BLaER1 treated with 17β-estradiol and CSF1 and Interleukin-3, amounts not matched to agents 10 nM and 100 nM (cell line): ENCODE measurements at regions not wholly inside any gene's neighbourhood (a gene's known extent, or its start where the extent isn't known, plus 50 kb on each side); places are given as distances from the start of the nearest gene placed in this dataset.

Experiments
- H3K27ac ChIP-seq, 11 experiments: shearing (Covaris generic); formaldehyde crosslinking; 2 replicates each; pipeline ENCODE4 v1.8.1; 2022
- H3K27me3 ChIP-seq, 11 experiments: shearing (Covaris generic); formaldehyde crosslinking; 2 replicates each; pipeline ENCODE4 v1.8.1; 2022
- H3K36me3 ChIP-seq, 11 experiments: shearing (Covaris generic); formaldehyde crosslinking; 2 replicates each; pipeline ENCODE4 v1.8.1; 2022
- H3K4me1 ChIP-seq, 10 experiments: shearing (Covaris generic); formaldehyde crosslinking; 2 replicates each; pipeline ENCODE4 v1.8.1; 2022
- H3K4me2 ChIP-seq, 11 experiments: shearing (Covaris generic); formaldehyde crosslinking; 2 replicates each; pipeline ENCODE4 v1.8.1; 2022
- H3K4me3 ChIP-seq, 10 experiments: shearing (Covaris generic); formaldehyde crosslinking; 2 replicates each; pipeline ENCODE4 v1.8.1; 2022
- H3K9ac ChIP-seq, 11 experiments: shearing (Covaris generic); formaldehyde crosslinking; 2 replicates each; pipeline ENCODE4 v1.8.1; 2022
- H3K9me3 ChIP-seq, 11 experiments: shearing (Covaris generic); formaldehyde crosslinking; replicated peaks in 1 of 11; 2 replicates each; pipeline ENCODE4 v1.8.1; 2022
- H4K20me1 ChIP-seq, 11 experiments: shearing (Covaris generic); formaldehyde crosslinking; 2 replicates each; pipeline ENCODE4 v1.8.1; 2022
- Cebpa-rat ChIP-seq, 11 experiments: shearing (Covaris generic); IDR thresholded peaks; 2 replicates each; pipeline ENCODE4 v1.8.1; 2022

- H3K27ac ChIP-seq = no peak overlapping the region
- H3K27me3 ChIP-seq = no peaks in the 10 kb centered on the region
- TF ChIP-seq Cebpa-rat (IDR thresholded peaks at IDR 0.05) = no peak
- H4K20me1 ChIP-seq = peaks cover 0 to 9% (median 0%) of the 10 kb centered on the region in 11 experiments; a peak in 2 of 22 replicates
- H3K36me3 ChIP-seq = no peaks in the 10 kb centered on the region
- no peaks in the 10 kb centered on the region for H3K9me3 ChIP-seq
- H3K4me1 ChIP-seq = peaks cover 0 to 5% (median 0%) of the 10 kb centered on the region in 10 experiments; a peak in 1 of 20 replicates
- H3K9ac ChIP-seq = no peak overlapping the region
- H3K4me2 ChIP-seq = no peak overlapping the region
- H3K4me3 ChIP-seq = no peak overlapping the region
Measured at GRCh38 chr6:166718516-166718915, 91.5 kb upstream of the RPS6KA2 start.

GRCh38 chr6:166716910-166717617, 90.0 kb upstream of the RPS6KA2 start:
- Histone ChIP-seq H3K4me1 (peaks cover 0 to 6% (median 0%) of the 10 kb centered on the region in 10 experiments; a peak in 2 of 20 replicates), H4K20me1 (peaks cover 0 to 5% (median 0%) of the 10 kb centered on the region in 11 experiments; a peak in 2 of 22 replicates), H3K9ac (no peak overlapping the region), H3K9me3 (peaks cover 0 to 5% (median 0%) of the 10 kb centered on the region in 11 experiments; a peak in 4 of 22 replicates), H3K27me3 (no peaks in the 10 kb centered on the region), H3K4me2 (no peak overlapping the region), H3K4me3 (no peak overlapping the region), H3K36me3 (no peaks in the 10 kb centered on the region), H3K27ac (no peak overlapping the region)
- no peak for TF ChIP-seq Cebpa-rat (IDR thresholded peaks at IDR 0.05)

GRCh38 chr6:166715992-166716391, 88.9 kb upstream of the RPS6KA2 start:
- H3K4me3 ChIP-seq = no peak overlapping the region
- peaks cover 6 to 16% (median 11%) of the 10 kb centered on the region in 11 experiments; a peak in 21 of 22 replicates for H3K9me3 ChIP-seq
- H4K20me1 ChIP-seq = peaks cover 0 to 5% (median 0%) of the 10 kb centered on the region in 11 experiments; a peak in 2 of 22 replicates
- no peak overlapping the region for H3K27ac ChIP-seq
- H3K27me3 ChIP-seq = no peaks in the 10 kb centered on the region
- H3K36me3 ChIP-seq = no peaks in the 10 kb centered on the region
- no peak overlapping the region for H3K4me2 ChIP-seq
- TF ChIP-seq Cebpa-rat (IDR thresholded peaks at IDR 0.05) = no peak
- H3K9ac ChIP-seq = no peak overlapping the region
- H3K4me1 ChIP-seq = peaks cover 0 to 6% (median 0%) of the 10 kb centered on the region in 10 experiments; a peak in 2 of 20 replicates

- no peak overlapping the region for H3K4me2 ChIP-seq
- no peak for TF ChIP-seq Cebpa-rat (IDR thresholded peaks at IDR 0.05)
- no peaks in the 10 kb centered on the region for H3K36me3 ChIP-seq
- H3K27ac ChIP-seq = no peak overlapping the region
- H4K20me1 ChIP-seq = peaks cover 0 to 5% (median 0%) of the 10 kb centered on the region in 11 experiments; a peak in 2 of 22 replicates
- H3K4me1 ChIP-seq = peaks cover 0 to 6% (median 0%) of the 10 kb centered on the region in 10 experiments; a peak in 2 of 20 replicates
- no peaks in the 10 kb centered on the region for H3K27me3 ChIP-seq
- peaks cover 11 to 20% (median 16%) of the 10 kb centered on the region in 11 experiments; a peak in 21 of 22 replicates for H3K9me3 ChIP-seq
- no peak overlapping the region for H3K4me3 ChIP-seq
- H3K9ac ChIP-seq = no peak overlapping the region
Measured at GRCh38 chr6:166715065-166715464, 88.0 kb upstream of the RPS6KA2 start.

GRCh38 chr6:166714581-166714980, 87.5 kb upstream of the RPS6KA2 start:
- Histone ChIP-seq H3K4me2 (no peak overlapping the region), H3K4me1 (peaks cover 0 to 6% (median 0%) of the 10 kb centered on the region in 10 experiments; a peak in 2 of 20 replicates), H3K9me3 (peaks cover 11 to 20% (median 16%) of the 10 kb centered on the region in 11 experiments; a peak in 21 of 22 replicates), H3K27me3 (no peaks in the 10 kb centered on the region), H3K36me3 (no peaks in the 10 kb centered on the region), H3K9ac (no peak overlapping the region), H4K20me1 (peaks cover 0 to 5% (median 0%) of the 10 kb centered on the region in 11 experiments; a peak in 2 of 22 replicates), H3K4me3 (no peak overlapping the region), H3K27ac (no peak overlapping the region)
- no peak for TF ChIP-seq Cebpa-rat (IDR thresholded peaks at IDR 0.05)

- Histone ChIP-seq H3K36me3 (no peaks in the 10 kb centered on the region), H3K27me3 (no peaks in the 10 kb centered on the region), H3K4me1 (peaks cover 0 to 6% (median 0%) of the 10 kb centered on the region in 10 experiments; a peak in 2 of 20 replicates), H3K4me2 (no peak overlapping the region), H3K9me3 (peaks cover 11 to 20% (median 16%) of the 10 kb centered on the region in 11 experiments; a peak in 21 of 22 replicates), H3K27ac (no peak overlapping the region), H3K9ac (no peak overlapping the region), H4K20me1 (peaks cover 0 to 5% (median 0%) of the 10 kb centered on the region in 11 experiments; a peak in 2 of 22 replicates), H3K4me3 (no peak overlapping the region)
- TF ChIP-seq Cebpa-rat (IDR thresholded peaks at IDR 0.05) = no peak
Measured at GRCh38 chr6:166714187-166714510, 87.1 kb upstream of the RPS6KA2 start.

GRCh38 chr6:166713434-166714186, 86.6 kb upstream of the RPS6KA2 start:
- Histone ChIP-seq H3K4me3 (no peak overlapping the region), H3K4me2 (peak overlapping the region in 2 of 11 experiments; percentile 1 to 26; a peak in 2 of 22 replicates), H3K27me3 (no peaks in the 10 kb centered on the region), H3K4me1 (peaks cover 0 to 6% (median 0%) of the 10 kb centered on the region in 10 experiments; a peak in 2 of 20 replicates), H3K9me3 (peaks cover 11 to 20% (median 16%) of the 10 kb centered on the region in 11 experiments; a peak in 21 of 22 replicates), H3K9ac (no peak overlapping the region), H3K36me3 (no peaks in the 10 kb centered on the region), H3K27ac (no peak overlapping the region), H4K20me1 (peaks cover 0 to 5% (median 0%) of the 10 kb centered on the region in 11 experiments; a peak in 2 of 22 replicates)
- no peak for TF ChIP-seq Cebpa-rat (IDR thresholded peaks at IDR 0.05)

- H3K27ac ChIP-seq = no peak overlapping the region
- H3K27me3 ChIP-seq = no peaks in the 10 kb centered on the region
- no peak overlapping the region for H3K9ac ChIP-seq
- no peak for TF ChIP-seq Cebpa-rat (IDR thresholded peaks at IDR 0.05)
- no peak overlapping the region for H3K4me3 ChIP-seq
- peaks cover 0 to 5% (median 0%) of the 10 kb centered on the region in 11 experiments; a peak in 2 of 22 replicates for H4K20me1 ChIP-seq
- H3K4me1 ChIP-seq = peaks cover 0 to 6% (median 0%) of the 10 kb centered on the region in 10 experiments; a peak in 1 of 20 replicates
- no peaks in the 10 kb centered on the region for H3K36me3 ChIP-seq
- H3K4me2 ChIP-seq = peak overlapping the region in 2 of 11 experiments; percentile 1 to 26; a peak in 3 of 22 replicates
- H3K9me3 ChIP-seq = peaks cover 11 to 20% (median 16%) of the 10 kb centered on the region in 11 experiments; a peak in 21 of 22 replicates
Measured at GRCh38 chr6:166712286-166713228, 85.5 kb upstream of the RPS6KA2 start.
